HT-29 (cell line): ENCODE measurements at regions not wholly inside any gene's neighbourhood (a gene's known extent, or its start where the extent isn't known, plus 50 kb on each side); places are given as distances from the start of the nearest gene placed in this dataset.
"Not testable (repeated sequence)": the region's sequence is repeated elsewhere in the genome, so short reads cannot be mapped to it uniquely, and the experiment has no call there.

Experiments used
- DNase-seq: peaks from one replicate; pipeline ENCODE4 v3.0.0-alpha.2; 2015; ENCODE audit warnings: low spot score

DNA sequence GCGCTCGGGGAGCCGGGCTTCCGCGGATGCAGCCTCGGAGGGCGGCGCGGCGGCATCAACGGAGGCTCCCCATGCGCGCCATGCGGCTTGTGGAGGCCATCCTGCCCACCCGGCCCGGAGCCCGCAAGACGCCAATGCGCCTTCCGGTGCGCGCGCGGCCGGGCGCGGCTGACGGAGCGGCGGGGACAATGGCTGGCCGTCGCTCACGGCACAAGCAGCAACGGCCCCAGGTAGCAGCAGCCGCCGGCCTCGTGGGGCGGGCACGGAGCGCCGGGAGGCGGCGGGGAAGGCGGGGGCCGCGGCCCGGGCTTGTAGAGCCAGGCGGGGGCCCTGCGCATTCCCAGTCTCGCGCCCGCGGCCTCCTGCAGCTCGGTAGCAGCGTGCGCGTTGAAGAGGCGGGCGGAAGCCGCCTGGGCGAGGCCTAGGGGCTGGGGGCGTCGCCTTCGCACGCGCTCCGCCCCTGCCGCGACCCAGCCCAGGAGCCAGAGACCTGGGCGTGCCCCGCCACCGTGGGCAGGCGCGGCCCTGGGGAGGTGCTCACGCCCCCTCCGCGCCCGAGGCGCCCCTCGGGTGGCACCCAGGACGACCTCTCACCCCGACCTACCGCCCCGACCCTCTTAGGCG is 130.2 kb upstream of the PRKX start:
- DNase-seq = not testable (repeated sequence)

DNA sequence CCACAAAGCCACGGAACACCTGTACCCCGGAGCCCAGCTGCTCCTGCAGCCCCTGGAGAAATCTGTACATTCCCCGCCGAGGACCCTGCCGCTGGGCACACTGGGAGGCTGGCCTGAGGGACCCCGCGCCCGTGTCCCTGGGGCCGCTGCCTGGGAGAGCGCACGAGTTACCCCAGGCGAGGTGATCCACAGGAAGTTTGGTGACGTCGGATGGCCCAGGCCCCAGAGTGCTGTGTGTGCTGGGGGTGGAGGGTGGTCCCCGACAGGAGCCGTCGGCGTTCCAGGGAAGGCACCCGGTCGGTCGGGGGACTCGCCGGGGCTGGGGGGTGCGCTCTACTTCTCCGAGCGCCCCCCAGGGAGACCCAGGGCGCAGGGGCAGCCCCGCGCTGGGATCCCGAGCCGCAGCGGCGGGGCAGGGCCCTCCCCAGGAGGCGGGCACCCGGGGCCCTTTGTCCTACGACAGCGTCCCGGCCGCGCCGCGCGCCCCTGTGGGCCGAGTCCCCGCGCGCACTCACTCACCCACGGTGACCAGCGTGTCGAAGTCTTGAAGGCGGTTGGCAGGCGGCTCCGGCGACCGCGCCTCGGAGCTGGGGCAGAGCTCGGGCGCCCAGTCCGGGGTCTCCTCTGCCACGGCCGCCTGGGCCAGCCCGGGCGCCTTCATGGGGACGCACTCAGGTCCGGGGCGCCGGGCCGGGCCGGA is 129.5 kb upstream of the PRKX start:
- not testable (repeated sequence) for DNase-seq

DNA sequence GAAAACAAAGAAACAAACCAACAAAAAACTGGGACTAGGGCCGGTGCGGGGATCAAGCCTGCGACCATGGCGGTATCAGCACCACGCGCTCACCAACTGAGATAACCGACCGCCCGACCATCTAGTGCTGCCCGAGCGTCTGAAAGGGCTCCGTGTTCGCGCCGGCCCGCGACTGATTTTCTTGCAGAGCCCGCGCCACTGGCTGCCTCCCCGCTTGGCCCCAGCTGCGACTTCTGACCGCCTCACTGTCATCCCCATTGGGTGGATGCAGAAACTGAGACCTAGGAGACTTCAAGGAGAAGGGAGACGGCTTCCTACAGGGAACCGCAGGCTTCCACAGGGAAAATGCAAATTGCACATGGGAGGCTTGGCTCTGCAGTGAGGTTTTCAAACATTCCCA is 125.3 kb upstream of the PRKX start:
- not testable (repeated sequence) for DNase-seq

DNA sequence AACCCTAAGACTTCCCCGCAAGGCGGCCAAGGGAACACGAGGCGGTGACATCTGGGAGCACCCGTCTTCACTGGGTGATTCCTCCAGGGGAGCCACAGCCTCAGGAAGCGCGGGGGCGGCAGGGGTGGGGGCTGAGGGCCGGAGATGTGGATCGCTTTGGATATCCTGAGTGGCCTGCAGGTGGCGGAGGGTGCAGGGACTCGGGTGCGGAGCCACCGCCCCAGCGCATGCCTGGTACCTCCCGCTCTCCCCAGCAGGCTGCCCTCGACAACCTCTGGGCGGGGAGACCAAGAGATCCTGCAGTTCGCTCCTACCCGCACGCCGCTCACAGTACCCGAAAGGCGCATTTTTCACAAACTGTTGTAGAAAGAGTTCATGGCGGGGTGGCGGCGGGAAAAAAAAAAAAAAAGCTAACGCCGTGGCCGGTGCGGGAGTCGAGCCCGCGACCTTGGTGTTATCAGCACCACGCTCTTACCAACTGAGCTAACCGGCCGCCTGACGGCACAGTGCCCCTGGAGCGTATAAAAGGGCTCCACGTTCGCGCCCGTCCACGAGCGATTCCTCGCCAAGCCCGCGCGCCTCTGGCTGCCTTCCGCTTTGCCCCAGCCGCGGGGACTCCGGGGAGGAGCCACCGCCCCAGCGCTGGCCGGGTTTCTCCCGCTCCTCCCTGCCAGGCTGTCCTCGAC is 124.7 kb upstream of the PRKX start:
- not testable (repeated sequence) for DNase-seq

DNA sequence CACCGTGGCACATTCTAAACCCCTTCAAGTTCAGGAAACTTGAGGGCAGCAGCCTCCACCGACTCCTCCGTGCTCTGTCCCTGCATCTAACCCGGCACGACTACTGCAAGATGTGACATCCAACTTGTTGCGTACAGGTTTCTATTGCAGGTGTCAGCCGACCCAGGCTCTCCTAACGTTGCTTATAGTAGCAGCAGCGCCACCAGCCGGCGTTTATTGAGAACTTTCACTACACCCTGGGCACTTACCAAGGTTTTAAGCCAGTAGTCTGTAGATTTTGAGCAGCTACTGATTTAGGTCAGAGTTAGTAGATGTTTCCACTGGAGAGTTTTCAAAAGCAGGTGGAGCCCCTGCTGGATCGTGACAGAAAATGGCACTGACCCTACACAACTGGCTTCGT is 123.8 kb upstream of the PRKX start:
- not testable (repeated sequence) for DNase-seq

DNA sequence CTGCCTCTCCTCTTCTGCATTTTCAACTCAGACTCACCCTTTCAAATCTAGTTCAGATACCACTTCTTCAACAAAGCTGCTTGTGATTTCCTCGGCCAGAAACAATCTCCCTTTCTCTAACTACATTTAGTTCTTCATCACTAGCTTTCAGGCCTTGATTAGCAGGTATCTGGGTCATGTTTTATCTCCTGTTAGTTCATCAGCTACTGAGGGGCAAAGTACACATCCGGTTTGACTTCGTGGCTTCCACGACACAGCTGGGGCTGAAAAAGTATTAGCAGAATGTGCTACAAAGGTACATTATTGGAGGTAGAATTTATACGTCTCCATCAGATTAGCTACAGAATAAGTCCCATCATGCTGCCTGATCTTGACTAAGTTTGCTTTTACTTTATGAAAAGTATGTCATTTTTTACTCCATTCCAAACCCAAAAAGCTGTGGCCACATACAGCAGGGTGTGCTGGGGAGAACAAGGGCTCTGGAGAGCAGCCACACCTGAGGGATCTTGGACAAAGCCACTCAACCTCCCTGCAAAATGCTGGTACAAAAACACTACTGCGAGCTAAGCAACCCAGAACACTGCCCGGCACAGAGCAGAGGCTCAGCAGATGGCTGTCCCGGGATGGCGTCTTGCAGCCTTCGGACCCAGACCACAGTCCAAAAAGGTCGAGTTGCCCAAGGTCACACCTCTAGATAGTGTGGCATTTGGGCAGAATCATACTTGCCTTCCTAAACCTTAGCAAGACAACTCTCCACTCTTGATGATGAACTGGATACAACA is 120.5 kb upstream of the PRKX start:
- not testable (repeated sequence) for DNase-seq

DNA sequence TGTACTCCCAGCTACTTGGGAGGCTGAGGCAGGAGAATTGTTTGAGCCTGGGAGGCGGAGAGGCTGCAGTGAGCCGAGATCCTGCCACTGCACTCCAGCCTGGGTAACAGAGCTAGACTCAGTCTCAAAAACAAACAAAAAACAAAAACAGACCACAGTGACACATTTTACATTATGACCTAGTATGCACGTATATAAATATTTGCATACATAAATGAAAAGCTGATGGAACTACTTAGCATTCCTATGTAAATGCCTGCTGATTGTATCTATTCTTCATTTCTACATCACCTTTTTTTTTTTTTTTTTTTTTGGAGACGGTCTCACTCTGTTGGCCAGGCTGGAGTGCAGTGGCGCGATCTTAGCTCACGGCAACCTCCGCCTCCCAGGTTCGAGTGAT is 116.6 kb upstream of the PRKX start:
- not testable (repeated sequence) for DNase-seq

DNA sequence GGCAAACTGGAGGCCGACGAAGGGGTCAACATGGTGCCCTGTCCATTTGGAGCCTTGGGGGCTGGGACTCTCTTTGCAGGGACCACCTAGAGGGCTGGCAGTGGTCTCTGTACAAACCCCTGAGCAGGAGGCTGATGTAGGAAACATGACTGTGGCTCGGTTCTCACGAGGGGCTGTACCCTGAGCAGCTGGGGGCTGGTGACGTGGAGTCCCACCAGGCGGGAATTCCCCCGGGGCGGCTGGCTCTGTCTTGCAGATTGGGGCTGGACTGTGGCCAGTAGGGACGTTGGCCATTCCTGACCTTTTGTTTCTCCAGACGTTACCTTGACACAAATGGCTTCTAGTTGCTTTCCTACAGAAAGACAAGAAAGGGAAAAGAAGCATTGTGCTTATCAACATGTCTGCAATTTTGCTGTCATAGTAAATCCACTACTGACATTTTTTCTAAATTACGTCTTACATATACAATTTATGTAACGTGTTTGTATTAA is 115.6 kb upstream of the PRKX start:
- DNase-seq = not testable (repeated sequence)

DNA sequence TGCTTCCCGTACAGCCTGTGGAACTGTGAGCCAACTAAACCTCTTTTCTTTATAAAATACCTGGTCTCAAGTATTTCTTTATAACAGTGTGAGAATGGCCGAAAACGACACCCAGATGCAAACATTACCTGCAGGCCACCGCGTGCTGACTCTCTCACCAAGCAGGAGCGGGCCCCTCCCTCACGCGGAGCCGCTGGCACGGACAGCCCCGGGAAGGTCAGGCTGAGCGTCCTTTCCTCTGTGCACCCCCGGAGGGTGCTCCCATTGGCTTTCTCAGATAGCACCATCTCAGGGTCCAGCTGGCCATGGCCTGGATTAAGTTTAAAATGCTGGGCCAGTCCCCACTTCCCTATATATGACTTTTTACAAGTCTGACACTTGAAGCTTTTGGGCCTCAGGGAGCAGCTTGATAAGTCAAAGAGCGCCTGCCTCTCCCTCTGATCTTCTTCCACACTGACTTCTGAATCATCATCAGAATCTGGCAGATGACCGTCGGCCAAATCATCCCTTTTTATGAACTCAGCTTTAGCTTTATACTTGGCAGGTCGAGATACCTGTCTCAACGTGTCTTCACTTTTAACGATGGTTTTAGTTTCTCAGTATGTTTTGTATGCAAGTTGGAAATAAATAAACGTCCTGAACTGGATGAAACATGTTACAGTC is 115.1 kb upstream of the PRKX start:
- not testable (repeated sequence) for DNase-seq

DNA sequence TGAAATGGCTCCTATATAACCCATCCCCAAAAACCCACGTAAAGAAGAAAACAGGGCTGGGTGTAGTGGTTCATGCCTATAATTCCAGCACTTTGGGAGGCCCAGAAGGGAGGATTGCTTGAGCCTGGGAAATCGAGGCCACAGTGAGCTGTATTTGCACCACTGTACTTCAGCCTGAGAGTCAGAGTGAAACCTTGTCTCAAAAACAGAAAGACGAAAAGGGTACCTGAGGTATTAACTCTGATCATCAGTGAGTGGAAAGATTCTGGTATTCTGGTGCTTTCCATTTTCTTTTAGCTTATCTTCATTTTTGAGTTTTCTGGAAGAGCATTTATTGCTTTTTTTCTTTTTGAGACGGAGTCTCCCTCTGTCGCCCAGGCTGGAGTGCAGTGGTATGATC is 110.6 kb upstream of the PRKX start:
- not testable (repeated sequence) for DNase-seq

DNA sequence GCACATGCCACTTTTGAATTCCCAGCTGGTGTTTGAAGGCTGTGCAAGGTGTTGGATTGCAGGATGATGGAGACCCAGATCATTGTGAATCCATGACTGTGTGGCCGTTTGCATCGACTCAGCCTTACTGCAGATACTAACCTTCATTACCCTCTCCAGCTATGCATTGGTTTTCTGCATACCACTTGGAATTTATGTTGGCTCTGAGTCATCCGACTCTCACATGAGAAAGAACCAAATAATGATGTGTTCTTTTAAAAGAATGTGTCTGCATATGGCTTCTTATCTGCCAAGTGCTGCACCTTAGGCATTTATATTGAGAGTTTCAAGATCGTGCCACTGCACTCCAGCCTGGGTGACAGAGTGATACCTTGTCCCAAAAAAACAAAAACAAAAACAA is 106.7 kb upstream of the PRKX start:
- DNase-seq = no peak

DNA sequence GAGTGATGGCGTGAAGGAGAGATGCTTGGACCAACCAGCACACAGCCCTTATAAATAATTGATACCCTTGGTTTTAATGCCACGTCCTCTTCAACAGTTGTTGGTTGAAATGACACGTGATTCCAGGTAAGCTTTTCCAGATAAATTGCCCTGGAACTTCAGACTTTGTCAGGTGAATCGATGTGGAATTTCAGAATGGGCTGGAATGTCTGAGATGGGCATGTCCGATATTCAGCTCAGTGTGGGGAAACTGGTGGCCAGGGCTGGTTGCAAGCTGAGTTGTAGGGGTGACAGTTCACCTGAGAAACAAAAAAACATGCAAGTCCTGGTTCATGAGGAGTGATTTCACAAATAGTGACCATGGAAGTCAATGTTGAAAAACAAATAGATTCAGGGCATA is 104.0 kb upstream of the PRKX start:
- DNase-seq = not testable (repeated sequence)

DNA sequence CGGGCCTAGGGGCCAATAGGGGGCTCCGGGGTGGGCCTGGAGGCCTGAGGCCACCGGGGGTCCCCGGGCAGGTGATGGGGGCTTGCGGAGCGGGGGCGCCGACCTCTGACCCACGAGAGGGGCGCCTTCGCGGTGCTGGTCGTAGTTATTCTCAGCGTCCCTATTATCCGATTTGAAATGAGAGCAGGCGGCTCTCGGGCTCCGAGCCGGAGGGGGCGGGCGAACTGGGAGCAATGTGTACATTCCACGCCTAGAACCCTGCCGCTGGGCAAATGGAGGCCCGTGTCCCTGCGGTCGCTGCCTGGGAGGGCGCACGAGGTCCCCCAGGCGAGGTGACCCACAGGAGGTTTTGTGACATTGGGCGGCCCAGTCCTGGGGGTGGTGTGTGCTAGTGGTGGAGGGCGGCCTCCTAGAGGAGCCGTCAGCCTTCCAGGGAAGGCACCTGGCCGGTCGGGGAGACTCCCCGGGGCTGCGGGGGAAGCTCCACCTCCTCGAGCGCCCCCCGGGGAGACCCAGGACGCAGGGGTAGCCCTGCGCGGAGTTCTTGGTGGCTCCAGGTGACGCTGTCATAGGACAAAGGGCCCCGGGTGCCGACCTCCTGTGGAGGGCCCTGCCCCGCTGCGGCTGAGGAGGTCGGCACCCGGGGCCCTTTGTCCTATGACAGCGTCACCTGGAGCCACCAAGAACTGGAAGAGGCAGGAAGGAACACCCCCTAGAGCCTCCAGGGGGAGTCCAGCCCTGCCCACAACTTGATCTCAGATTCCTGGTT is 102.6 kb upstream of the PRKX start:
- DNase-seq = peak; percentile 58

DNA sequence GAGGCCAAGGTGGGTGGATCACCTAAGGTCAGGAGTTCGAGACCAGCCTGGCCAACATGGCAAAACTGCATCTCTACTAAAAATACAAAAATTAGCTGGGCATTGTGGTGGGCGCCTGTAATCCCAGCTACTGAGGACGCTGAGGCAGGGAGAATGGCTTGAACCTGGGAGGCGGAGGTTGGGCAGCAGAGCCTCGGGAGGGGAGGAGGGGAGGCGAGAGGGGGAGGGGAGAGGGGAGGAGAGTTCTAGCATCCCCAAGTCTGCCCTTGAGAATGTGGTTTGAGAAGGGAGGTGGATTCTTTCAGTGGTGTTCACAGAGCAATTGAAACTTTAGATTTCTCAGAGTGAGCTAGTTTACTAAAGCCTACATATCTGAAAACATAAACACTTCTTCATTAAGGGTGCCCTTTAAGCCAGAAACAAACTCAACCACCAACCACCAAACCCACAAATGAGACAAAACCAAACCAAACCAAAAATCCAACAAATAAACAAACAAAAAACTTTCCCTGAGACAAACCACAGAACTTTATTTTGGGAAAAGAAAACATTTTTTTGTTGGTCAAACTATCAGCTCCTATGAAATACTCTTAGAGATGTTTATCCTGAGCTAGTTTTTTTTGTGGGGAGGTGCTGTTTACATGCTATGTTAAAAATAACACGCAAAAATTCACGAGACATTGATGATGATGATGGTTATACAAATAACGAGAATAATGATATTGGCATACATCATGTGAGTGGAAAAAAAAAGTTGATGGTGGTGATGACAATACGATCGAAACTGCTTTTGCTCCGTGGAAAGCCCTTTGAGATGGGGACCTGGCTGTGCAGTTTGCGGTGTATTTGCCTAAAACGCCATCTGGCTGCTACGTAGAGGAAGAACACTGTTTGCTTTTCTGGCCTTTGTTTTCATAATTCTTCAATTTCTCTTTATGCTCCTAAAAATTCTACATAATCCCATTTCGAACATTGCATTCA is 98.2 kb upstream of the PRKX start:
- peak; percentile 31 for DNase-seq

DNA sequence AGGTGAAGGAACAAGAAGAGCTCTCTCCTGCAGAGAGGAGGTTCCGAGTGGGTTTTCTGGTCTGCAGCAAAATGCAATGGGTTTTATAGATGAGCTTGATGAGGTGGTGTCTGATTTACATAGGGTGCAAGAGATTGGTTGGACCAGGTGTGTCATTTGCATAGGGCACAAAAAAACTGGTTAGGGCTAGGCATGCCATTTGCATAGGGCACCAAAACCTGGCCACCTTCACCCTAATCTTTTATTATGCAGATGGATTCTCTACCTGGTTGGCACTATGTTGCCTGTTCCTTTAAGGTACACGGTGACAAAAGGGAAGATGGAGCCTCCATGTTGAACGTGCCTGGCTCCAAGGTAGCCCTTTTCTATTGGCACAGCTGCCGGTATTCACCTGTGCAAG is 94.5 kb upstream of the PRKX start:
- no peak for DNase-seq

DNA sequence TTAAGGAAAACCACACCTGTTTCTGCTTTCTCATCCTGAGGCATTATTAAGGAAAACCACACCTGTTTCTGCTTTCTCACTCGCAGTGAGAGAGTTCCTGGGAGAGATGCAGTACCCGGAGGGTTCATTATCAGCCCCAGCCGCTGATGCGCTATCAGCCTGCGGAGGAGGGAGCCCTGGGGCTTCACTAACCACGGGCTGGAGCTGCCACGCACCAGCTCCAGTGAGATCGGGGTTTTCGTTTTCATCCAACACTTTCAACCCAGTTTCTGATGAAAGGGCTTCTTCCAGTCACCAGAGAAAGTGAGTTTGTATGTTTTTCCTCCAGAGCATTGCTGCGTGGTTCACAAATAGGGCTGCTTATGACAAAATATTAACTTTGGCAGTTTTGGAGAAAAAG is 93.2 kb upstream of the PRKX start:
- no peak for DNase-seq

DNA sequence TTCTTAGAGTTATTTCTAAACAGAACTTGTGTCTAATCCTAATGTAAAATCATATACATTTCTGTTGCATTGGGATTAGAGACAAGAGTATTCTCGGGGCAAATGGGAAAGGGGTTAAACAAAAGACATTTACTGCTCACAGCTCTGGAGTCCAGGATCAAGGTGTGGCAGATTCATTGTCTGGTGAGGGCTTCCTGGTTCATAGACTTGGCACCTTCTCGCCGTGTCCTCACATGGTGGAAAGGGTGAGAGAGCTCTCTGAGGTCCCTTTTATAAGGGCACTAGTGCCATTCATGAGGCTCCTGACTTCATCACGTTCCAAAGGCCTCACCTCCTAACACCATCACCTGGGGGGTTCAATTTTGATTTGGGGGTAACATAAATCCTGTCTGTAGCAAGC is 90.3 kb upstream of the PRKX start:
- DNase-seq = no peak

DNA sequence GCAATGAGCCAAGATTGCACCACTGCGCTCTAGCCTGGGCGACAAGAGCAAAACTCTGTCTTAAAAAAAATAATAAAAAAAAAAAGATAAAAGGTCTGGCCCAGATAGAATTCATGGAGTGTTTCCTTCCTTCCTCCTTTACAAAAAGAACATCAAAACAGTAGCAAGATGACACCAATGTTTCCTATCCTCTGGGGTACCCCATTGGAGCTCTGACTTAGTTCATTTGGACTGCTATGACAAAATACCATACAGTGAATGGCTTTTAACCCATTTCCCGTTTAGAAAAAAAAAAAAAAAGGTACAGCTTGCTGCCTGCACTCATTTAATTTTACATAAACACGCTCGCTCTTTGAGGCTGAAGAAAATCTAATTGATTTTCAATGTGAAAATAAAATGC is 89.9 kb upstream of the PRKX start:
- no peak for DNase-seq

DNA sequence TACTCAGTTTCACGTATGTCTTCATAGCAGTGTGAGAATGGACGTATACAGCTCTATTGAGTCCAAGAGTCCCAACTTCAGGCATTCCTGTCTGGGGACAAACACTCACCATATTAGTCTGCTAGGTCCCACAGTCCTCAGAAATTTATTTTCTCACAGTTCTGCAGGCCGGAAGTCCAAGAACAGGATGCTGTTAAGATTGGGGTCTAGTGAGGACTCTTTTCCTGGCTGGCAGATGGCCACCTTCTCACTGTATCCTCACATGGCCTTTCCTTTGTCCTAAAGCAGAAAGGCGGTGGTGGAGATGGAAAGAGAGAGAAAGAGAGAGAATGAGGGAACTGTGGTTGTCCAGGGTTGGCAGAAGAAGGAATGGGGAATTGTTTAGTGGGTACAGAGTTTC is 82.0 kb upstream of the PRKX start:
- DNase-seq = not testable (repeated sequence)
